Suppressor macrophage treated with lipopolysaccharide for 1 hour (primary cell): ENCODE measurements at regions not wholly inside any gene's neighbourhood (a gene's known extent, or its start where the extent isn't known, plus 50 kb on each side); places are given as distances from the start of the nearest gene placed in this dataset.
"Not testable (repeated sequence)": the region's sequence is repeated elsewhere in the genome, so short reads cannot be mapped to it uniquely, and the experiment has no call there.

Experiments used
- DNase-seq, 3 donors: peaks; one replicate each; pipeline ENCODE4 v3.0.0-alpha.2; 2020 to 2022

GRCh38 chr10:31679936-31680335 is 248.7 kb downstream of the ARHGAP12 start:
- DNase-seq: no peak

- no peak for DNase-seq
These were observed 249.8 kb downstream of the ARHGAP12 start for GRCh38 chr10:31678575-31679516.

- no peak for DNase-seq
These were observed 250.5 kb downstream of the ARHGAP12 start for GRCh38 chr10:31678139-31678536.

GRCh38 chr10:31677195-31678138 is 251.2 kb downstream of the ARHGAP12 start:
- DNase-seq: no peak

- no peak for DNase-seq
These were observed 252.9 kb downstream of the ARHGAP12 start for GRCh38 chr10:31675726-31676125.

GRCh38 chr10:31669357-31669756 is 259.3 kb downstream of the ARHGAP12 start:
- no peak for DNase-seq

- DNase-seq: peak; percentile 43 to 68 (median 52)
These were observed 260.3 kb downstream of the ARHGAP12 start for GRCh38 chr10:31668326-31668725.

- not testable (repeated sequence) for DNase-seq
These were observed 262.8 kb downstream of the ARHGAP12 start for GRCh38 chr10:31665764-31666279.

- DNase-seq: no peak
These were observed 263.8 kb downstream of the ARHGAP12 start for GRCh38 chr10:31664803-31665202.

- not testable (repeated sequence) for DNase-seq
These were observed 264.6 kb downstream of the ARHGAP12 start for GRCh38 chr10:31664071-31664470.

- no peak for DNase-seq
These were observed 268.3 kb downstream of the ARHGAP12 start for GRCh38 chr10:31660300-31660699.

- DNase-seq: no peak
These were observed 269.0 kb downstream of the ARHGAP12 start for GRCh38 chr10:31659665-31660064.

GRCh38 chr10:31657434-31657872 is 271.2 kb downstream of the ARHGAP12 start:
- no peak for DNase-seq

GRCh38 chr10:31656851-31657433 is 271.7 kb downstream of the ARHGAP12 start:
- DNase-seq: no peak

- no peak for DNase-seq
These were observed 276.6 kb downstream of the ARHGAP12 start for GRCh38 chr10:31652038-31652437.

- DNase-seq: peak in 1 of 3 donors; percentile 18
These were observed 278.6 kb downstream of the ARHGAP12 start for GRCh38 chr10:31650010-31650409.

- DNase-seq: no peak
These were observed 279.7 kb downstream of the ARHGAP12 start for GRCh38 chr10:31648966-31649365.

- no peak for DNase-seq
These were observed 280.8 kb downstream of the ARHGAP12 start for GRCh38 chr10:31647861-31648260.

- no peak for DNase-seq
These were observed 282.1 kb downstream of the ARHGAP12 start for GRCh38 chr10:31646519-31646918.

- no peak for DNase-seq
These were observed 282.8 kb downstream of the ARHGAP12 start for GRCh38 chr10:31645786-31646185.

- DNase-seq: peak; percentile 36 to 62 (median 45)
These were observed 283.5 kb downstream of the ARHGAP12 start for GRCh38 chr10:31644931-31645633.

GRCh38 chr10:31642281-31642680 is 286.4 kb downstream of the ARHGAP12 start:
- DNase-seq: no peak
